ENCODE measurements at regions not wholly inside any gene's neighbourhood (a gene's known extent, or its start where the extent isn't known, plus 50 kb on each side); places are given as distances from the start of the nearest gene placed in this dataset.

DNA sequence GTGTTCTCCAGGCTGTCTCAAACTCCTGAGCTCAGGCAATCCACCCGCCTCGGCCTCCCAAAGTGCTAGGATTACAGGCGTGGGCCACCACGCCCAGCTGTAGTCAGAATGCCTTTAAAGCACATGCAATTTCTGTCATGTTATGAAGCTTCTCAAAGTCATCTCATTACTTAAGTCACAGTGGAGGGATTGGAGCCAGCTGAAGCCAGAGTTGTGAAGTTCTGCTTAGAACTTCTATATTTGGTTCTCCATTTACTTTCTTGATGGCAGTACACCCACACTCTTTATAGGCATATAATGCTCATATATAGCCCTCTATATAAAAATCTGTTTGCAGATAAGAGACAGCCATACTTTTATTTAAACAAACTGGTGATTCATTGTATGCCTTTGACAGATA, 68.8 kb upstream of the CWC22 start:
- TF ChIP-seq FOXJ3 (CRISPR knock-in tag; IDR thresholded peaks at IDR 0.05) (no peak), MEF2A (IDR thresholded peaks at IDR 0.05; ENCODE audit: borderline replicate concordance, low read depth) (no peak), CTCF (IDR thresholded peaks at IDR 0.05) (no peak), FOXM1 (IDR thresholded peaks at IDR 0.05; ENCODE audit: low read depth) (no peak), POLR2AphosphoS5 (IDR thresholded peaks at IDR 0.05; ENCODE audit: low read depth, low read length) (no peak), CHD2 (IDR thresholded peaks at IDR 0.05; ENCODE audit: low read length, partially characterized antibody) (no peak), RAD21 (IDR thresholded peaks at IDR 0.05; ENCODE audit: low read length) (no peak)
- TF ChIP-seq, protein P1, sequence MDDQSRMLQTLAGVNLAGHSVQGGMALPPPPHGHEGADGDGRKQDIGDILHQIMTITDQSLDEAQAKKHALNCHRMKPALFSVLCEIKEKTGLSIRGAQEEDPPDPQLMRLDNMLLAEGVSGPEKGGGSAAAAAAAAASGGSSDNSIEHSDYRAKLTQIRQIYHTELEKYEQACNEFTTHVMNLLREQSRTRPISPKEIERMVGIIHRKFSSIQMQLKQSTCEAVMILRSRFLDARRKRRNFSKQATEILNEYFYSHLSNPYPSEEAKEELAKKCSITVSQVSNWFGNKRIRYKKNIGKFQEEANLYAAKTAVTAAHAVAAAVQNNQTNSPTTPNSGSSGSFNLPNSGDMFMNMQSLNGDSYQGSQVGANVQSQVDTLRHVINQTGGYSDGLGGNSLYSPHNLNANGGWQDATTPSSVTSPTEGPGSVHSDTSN (IDR thresholded peaks at IDR 0.05), result no peak
- TF ChIP-seq, protein P2, sequence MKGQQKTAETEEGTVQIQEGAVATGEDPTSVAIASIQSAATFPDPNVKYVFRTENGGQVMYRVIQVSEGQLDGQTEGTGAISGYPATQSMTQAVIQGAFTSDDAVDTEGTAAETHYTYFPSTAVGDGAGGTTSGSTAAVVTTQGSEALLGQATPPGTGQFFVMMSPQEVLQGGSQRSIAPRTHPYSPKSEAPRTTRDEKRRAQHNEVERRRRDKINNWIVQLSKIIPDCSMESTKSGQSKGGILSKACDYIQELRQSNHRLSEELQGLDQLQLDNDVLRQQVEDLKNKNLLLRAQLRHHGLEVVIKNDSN (IDR thresholded peaks at IDR 0.05; ENCODE audit: borderline replicate concordance, low read depth), result no peak

All from SK-N-SH (cell line).